ENCODE measurements at regions not wholly inside any gene's neighbourhood (a gene's known extent, or its start where the extent isn't known, plus 50 kb on each side); places are given as distances from the start of the nearest gene placed in this dataset.

GRCh38 chr1:192950926-192951325 lies 108.2 kb downstream of the UCHL5 start:
- DNase-seq (ENCODE audit: low spot score): no peak
- TF ChIP-seq TAF1 (conservative IDR thresholded peaks at IDR 0.05): no peak
- no peak for TF ChIP-seq EGR1 (IDR thresholded peaks at IDR 0.05; ENCODE audit: low read depth in 2 of 2)
- no peak for TF ChIP-seq HNF4A (conservative IDR thresholded peaks at IDR 0.05)
- no peak for TF ChIP-seq JUND (IDR thresholded peaks at IDR 0.05)
- TF ChIP-seq, protein P1, sequence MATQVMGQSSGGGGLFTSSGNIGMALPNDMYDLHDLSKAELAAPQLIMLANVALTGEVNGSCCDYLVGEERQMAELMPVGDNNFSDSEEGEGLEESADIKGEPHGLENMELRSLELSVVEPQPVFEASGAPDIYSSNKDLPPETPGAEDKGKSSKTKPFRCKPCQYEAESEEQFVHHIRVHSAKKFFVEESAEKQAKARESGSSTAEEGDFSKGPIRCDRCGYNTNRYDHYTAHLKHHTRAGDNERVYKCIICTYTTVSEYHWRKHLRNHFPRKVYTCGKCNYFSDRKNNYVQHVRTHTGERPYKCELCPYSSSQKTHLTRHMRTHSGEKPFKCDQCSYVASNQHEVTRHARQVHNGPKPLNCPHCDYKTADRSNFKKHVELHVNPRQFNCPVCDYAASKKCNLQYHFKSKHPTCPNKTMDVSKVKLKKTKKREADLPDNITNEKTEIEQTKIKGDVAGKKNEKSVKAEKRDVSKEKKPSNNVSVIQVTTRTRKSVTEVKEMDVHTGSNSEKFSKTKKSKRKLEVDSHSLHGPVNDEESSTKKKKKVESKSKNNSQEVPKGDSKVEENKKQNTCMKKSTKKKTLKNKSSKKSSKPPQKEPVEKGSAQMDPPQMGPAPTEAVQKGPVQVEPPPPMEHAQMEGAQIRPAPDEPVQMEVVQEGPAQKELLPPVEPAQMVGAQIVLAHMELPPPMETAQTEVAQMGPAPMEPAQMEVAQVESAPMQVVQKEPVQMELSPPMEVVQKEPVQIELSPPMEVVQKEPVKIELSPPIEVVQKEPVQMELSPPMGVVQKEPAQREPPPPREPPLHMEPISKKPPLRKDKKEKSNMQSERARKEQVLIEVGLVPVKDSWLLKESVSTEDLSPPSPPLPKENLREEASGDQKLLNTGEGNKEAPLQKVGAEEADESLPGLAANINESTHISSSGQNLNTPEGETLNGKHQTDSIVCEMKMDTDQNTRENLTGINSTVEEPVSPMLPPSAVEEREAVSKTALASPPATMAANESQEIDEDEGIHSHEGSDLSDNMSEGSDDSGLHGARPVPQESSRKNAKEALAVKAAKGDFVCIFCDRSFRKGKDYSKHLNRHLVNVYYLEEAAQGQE (IDR thresholded peaks at IDR 0.05): no peak
- no peak for TF ChIP-seq SP1 (IDR thresholded peaks at IDR 0.05)
- no peak for TF ChIP-seq HNF4G (IDR thresholded peaks at IDR 0.05)
- no peak for TF ChIP-seq YY1 (IDR thresholded peaks at IDR 0.05)
- TF ChIP-seq, protein P2, sequence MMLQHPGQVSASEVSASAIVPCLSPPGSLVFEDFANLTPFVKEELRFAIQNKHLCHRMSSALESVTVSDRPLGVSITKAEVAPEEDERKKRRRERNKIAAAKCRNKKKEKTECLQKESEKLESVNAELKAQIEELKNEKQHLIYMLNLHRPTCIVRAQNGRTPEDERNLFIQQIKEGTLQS (IDR thresholded peaks at IDR 0.05): no peak
- TF ChIP-seq ZBTB33 (IDR thresholded peaks at IDR 0.05): no peak
- no peak for TF ChIP-seq FOXA1 (IDR thresholded peaks at IDR 0.05)
- TF ChIP-seq RXRA (IDR thresholded peaks at IDR 0.05): no peak
- TF ChIP-seq RAD21 (IDR thresholded peaks at IDR 0.05): no peak
- TF ChIP-seq FOXA2 (IDR thresholded peaks at IDR 0.05): no peak
- TF ChIP-seq, protein P3, sequence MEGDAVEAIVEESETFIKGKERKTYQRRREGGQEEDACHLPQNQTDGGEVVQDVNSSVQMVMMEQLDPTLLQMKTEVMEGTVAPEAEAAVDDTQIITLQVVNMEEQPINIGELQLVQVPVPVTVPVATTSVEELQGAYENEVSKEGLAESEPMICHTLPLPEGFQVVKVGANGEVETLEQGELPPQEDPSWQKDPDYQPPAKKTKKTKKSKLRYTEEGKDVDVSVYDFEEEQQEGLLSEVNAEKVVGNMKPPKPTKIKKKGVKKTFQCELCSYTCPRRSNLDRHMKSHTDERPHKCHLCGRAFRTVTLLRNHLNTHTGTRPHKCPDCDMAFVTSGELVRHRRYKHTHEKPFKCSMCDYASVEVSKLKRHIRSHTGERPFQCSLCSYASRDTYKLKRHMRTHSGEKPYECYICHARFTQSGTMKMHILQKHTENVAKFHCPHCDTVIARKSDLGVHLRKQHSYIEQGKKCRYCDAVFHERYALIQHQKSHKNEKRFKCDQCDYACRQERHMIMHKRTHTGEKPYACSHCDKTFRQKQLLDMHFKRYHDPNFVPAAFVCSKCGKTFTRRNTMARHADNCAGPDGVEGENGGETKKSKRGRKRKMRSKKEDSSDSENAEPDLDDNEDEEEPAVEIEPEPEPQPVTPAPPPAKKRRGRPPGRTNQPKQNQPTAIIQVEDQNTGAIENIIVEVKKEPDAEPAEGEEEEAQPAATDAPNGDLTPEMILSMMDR (IDR thresholded peaks at IDR 0.05; ENCODE audit: low read depth, low read length, missing input control): no peak
- TF ChIP-seq MAX (IDR thresholded peaks at IDR 0.05): no peak
- no peak for TF ChIP-seq NR2F2 (IDR thresholded peaks at IDR 0.05)
- no peak for TF ChIP-seq GABPA (IDR thresholded peaks at IDR 0.05 in 1 of 2, conservative IDR thresholded peaks at IDR 0.05 in 1 of 2)
- Histone ChIP-seq H3K36me3 (ENCODE audit: control insufficient read depth in 4 of 4, insufficient read depth in 3 of 4, low read depth in 1 of 4, low read length in 3 of 4) (no peaks in the 10 kb centered on the region), H3K9ac (ENCODE audit: low read depth in 1 of 2, low read length in 2 of 2) (no peak overlapping the region), H3K27ac (ENCODE audit: low read depth in 1 of 2, low read length in 2 of 2) (no peak overlapping the region), H3K4me1 (ENCODE audit: control insufficient read depth in 4 of 4, insufficient read depth in 4 of 4, low read length in 3 of 4) (no peaks in the 10 kb centered on the region), H3K27me3 (ENCODE audit: control insufficient read depth in 4 of 4, insufficient read depth in 4 of 4, low read length in 3 of 4) (no peaks in the 10 kb centered on the region), H3K9me3 (ENCODE audit: control insufficient read depth in 4 of 4, low read length in 3 of 4) (no peaks in the 10 kb centered on the region), H3K4me3 (ENCODE audit: low read depth in 1 of 3, low read length in 3 of 3) (no peak overlapping the region)
- WGBS: 95% methylated on average over 3 of the region's 3 CpGs
